ENCODE measurements at regions not wholly inside any gene's neighbourhood (a gene's known extent, or its start where the extent isn't known, plus 50 kb on each side); places are given as distances from the start of the nearest gene placed in this dataset.

DNA sequence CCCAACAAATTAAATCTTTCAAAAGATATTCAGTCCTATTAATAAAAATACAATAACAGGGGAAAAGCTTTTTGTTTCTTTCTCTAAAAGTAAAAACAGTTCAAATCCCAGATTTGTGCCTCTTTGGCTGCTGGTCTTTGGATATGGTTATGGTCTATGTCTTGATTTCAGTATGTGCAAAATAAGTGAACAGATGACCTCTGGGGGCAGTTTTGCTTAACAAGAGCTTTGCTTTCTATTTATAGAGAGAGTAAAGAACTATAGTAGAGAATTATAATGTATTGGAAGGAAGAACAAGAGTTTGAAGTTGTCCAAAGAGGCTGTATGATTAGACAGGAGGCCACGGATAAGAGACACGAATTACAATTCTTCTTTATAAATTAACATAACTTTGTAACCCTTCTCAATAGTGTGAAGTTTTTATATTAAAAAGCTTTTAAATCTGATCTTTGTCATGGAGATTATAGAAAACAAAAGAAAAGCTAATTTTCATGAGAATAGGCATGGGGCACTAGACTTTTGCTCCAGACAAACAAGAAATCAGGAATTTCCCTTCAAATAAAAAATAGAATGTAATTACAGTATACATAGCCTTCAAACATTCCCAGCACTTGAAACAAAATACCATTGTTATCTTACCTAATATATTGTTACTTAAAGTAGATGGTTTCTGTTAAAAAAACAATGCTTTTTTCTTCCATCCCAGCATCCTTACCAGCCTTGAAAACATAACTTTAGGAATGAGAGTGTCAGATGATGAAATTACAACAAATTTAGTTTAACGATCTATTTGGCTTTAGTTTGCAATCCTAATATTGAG is 432.7 kb upstream of the ARHGEF26 start:
- Histone ChIP-seq H3K79me2 (ENCODE audit: insufficient read depth, low read length) (no peaks in the 10 kb centered on the region), H3K27ac (ENCODE audit: low read length) (no peak overlapping the region), H3K36me3 (ENCODE audit: insufficient read depth, low read length) (no peaks in the 10 kb centered on the region), H3K4me2 (ENCODE audit: insufficient read depth, low read length) (no peak overlapping the region), H3K4me1 (ENCODE audit: insufficient read depth, low read length) (no peaks in the 10 kb centered on the region), H3K9me3 (ENCODE audit: insufficient read depth, low read length, severe bottlenecking) (no peaks in the 10 kb centered on the region), H4K20me1 (ENCODE audit: insufficient read depth, low read length) (no peaks in the 10 kb centered on the region), H3K4me3 (ENCODE audit: low read depth in 1 of 2, low read length in 2 of 2) (no peak overlapping the region), H3K27me3 (ENCODE audit: insufficient read depth, low read length, poor library complexity) (no peaks in the 10 kb centered on the region), H2AFZ (ENCODE audit: low read depth, low read length) (no peak overlapping the region), H3K9ac (ENCODE audit: low read depth, low read length) (no peak overlapping the region)
- ATAC-seq (ENCODE audit: insufficient read depth, low read depth) (no peak), DNase-seq (no peak)
- TF ChIP-seq, protein P1, sequence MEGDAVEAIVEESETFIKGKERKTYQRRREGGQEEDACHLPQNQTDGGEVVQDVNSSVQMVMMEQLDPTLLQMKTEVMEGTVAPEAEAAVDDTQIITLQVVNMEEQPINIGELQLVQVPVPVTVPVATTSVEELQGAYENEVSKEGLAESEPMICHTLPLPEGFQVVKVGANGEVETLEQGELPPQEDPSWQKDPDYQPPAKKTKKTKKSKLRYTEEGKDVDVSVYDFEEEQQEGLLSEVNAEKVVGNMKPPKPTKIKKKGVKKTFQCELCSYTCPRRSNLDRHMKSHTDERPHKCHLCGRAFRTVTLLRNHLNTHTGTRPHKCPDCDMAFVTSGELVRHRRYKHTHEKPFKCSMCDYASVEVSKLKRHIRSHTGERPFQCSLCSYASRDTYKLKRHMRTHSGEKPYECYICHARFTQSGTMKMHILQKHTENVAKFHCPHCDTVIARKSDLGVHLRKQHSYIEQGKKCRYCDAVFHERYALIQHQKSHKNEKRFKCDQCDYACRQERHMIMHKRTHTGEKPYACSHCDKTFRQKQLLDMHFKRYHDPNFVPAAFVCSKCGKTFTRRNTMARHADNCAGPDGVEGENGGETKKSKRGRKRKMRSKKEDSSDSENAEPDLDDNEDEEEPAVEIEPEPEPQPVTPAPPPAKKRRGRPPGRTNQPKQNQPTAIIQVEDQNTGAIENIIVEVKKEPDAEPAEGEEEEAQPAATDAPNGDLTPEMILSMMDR (IDR thresholded peaks at IDR 0.05; ENCODE audit: borderline replicate concordance, extremely low read depth, low read length, poor library complexity, severe bottlenecking): no peak
- no peak for TF ChIP-seq EZH2 (IDR thresholded peaks at IDR 0.05; ENCODE audit: borderline replicate concordance, low read depth, low read length, severe bottlenecking)

DNA sequence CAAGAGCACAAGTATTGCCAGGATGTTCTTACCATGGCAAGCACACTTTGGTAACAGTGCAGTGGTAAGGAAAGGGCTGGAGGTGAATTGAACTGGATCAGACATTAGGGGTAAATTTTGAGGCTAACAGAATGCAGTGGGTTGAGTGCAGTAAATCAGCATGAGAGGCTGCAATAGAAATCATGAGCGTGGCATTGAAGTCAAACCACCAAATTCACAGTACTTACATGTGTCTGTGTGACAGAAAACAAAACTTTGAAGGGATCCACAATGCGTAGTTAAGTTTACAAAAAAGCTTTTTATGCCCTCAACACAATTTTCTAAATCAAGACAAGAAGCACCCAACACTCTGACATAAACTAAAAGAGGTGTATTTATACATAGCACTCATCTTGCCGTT is 428.0 kb upstream of the ARHGEF26 start:
- TF ChIP-seq, protein P1 (IDR thresholded peaks at IDR 0.05; ENCODE audit: borderline replicate concordance, extremely low read depth, low read length, poor library complexity, severe bottlenecking): no peak
- TF ChIP-seq EZH2 (IDR thresholded peaks at IDR 0.05; ENCODE audit: borderline replicate concordance, low read depth, low read length, severe bottlenecking): no peak
- no peaks in the 10 kb centered on the region for H3K27me3 ChIP-seq (ENCODE audit: insufficient read depth, low read length, poor library complexity)
- H3K36me3 ChIP-seq (ENCODE audit: insufficient read depth, low read length): no peaks in the 10 kb centered on the region
- no peak overlapping the region for H2AFZ ChIP-seq (ENCODE audit: low read depth, low read length)
- H3K4me2 ChIP-seq (ENCODE audit: insufficient read depth, low read length): no peak overlapping the region
- H3K9ac ChIP-seq (ENCODE audit: low read depth, low read length): no peak overlapping the region
- H4K20me1 ChIP-seq (ENCODE audit: insufficient read depth, low read length): no peaks in the 10 kb centered on the region
- no peak overlapping the region for H3K27ac ChIP-seq (ENCODE audit: low read length)
- DNase-seq: no peak
- H3K79me2 ChIP-seq (ENCODE audit: insufficient read depth, low read length): no peaks in the 10 kb centered on the region
- no peaks in the 10 kb centered on the region for H3K4me1 ChIP-seq (ENCODE audit: insufficient read depth, low read length)
- ATAC-seq (ENCODE audit: insufficient read depth, low read depth): no peak
- no peak overlapping the region for H3K4me3 ChIP-seq (ENCODE audit: low read depth in 1 of 2, low read length in 2 of 2)
- no peaks in the 10 kb centered on the region for H3K9me3 ChIP-seq (ENCODE audit: insufficient read depth, low read length, severe bottlenecking)

DNA sequence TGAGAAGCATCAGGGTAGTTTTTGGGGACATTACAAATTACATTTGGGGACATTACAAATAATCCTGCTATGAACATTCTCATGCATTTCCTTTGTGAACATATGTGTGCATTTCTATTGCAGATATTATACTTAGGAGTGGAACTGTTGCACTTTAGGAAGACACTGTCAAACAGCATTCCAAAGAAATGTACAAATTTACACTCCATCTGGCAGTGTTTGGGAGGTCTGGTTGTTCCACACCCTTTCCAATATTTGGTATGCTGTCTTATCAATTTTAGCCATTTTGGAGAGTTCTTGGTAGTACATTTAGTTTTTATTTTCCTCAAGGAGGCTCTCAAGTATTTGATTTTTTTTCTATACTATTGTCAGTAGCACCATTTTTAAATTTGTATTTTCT is 419.1 kb upstream of the ARHGEF26 start:
- DNase-seq (no peak), ATAC-seq (ENCODE audit: insufficient read depth, low read depth) (no peak)
- H3K79me2 ChIP-seq (ENCODE audit: insufficient read depth, low read length): no peaks in the 10 kb centered on the region
- H4K20me1 ChIP-seq (ENCODE audit: insufficient read depth, low read length): no peaks in the 10 kb centered on the region
- no peaks in the 10 kb centered on the region for H3K4me1 ChIP-seq (ENCODE audit: insufficient read depth, low read length)
- no peaks in the 10 kb centered on the region for H3K9me3 ChIP-seq (ENCODE audit: insufficient read depth, low read length, severe bottlenecking)
- H3K27me3 ChIP-seq (ENCODE audit: insufficient read depth, low read length, poor library complexity): no peaks in the 10 kb centered on the region
- TF ChIP-seq, protein P1 (IDR thresholded peaks at IDR 0.05; ENCODE audit: borderline replicate concordance, extremely low read depth, low read length, poor library complexity, severe bottlenecking): no peak
- no peak for TF ChIP-seq EZH2 (IDR thresholded peaks at IDR 0.05; ENCODE audit: borderline replicate concordance, low read depth, low read length, severe bottlenecking)
- H2AFZ ChIP-seq (ENCODE audit: low read depth, low read length): no peak overlapping the region
- no peaks in the 10 kb centered on the region for H3K36me3 ChIP-seq (ENCODE audit: insufficient read depth, low read length)
- H3K4me3 ChIP-seq (ENCODE audit: low read depth in 1 of 2, low read length in 2 of 2): no peak overlapping the region
- H3K4me2 ChIP-seq (ENCODE audit: insufficient read depth, low read length): no peak overlapping the region
- H3K9ac ChIP-seq (ENCODE audit: low read depth, low read length): no peak overlapping the region
- H3K27ac ChIP-seq (ENCODE audit: low read length): no peak overlapping the region
